Spleen (tissue), 7 donors: ENCODE measurements at regions not wholly inside any gene's neighbourhood (a gene's known extent, or its start where the extent isn't known, plus 50 kb on each side); places are given as distances from the start of the nearest gene placed in this dataset.
A peak's percentile ranks its signal among the peaks of the same experiment; 100 is the strongest.

ENCODE experiments used
- CTCF ChIP-seq, 11 experiments: fragments of 200-600 bp in 7 of 11; fragments of 450-650 bp in 4 of 11; sonication (generic) in 4 of 11; IDR thresholded peaks in 8 of 11; conservative IDR thresholded peaks in 3 of 11; 1 replicate in 7 of 11; 2 replicates in 4 of 11; pipeline versions ENCODE4 v1.4.0 to v1.8.0; 2016 to 2021; ENCODE audit warnings: antibody characterized with exemption in 11 of 11, inconsistent platforms in 4 of 11, mild to moderate bottlenecking in 1 of 11
- POLR2A ChIP-seq, 3 donors: fragments of 450-650 bp; IDR thresholded peaks; one replicate each; pipeline ENCODE4 v1.5.1; 2017; ENCODE audit warnings: antibody characterized with exemption in 3 of 3, mild to moderate bottlenecking in 1 of 3
- POLR2AphosphoS5 ChIP-seq, 3 donors: sonication (generic); formaldehyde crosslinking; IDR thresholded peaks; one replicate each; pipeline ENCODE4 v1.5.1; 2017; ENCODE audit warnings: antibody characterized with exemption in 3 of 3
- donor health status: DM: no; HTN: no; CAD: no; lungs with moderate emphysema.
- donor health status: DM: no; HTN: no; CAD: no.
- donor health status: DM: no; HTN: no; CAD: no.

GRCh38 chr15:95365511-95366107 lies 964.9 kb upstream of the NR2F2 start:
- no peak for TF ChIP-seq CTCF (IDR thresholded peaks at IDR 0.05 in 8 of 11, conservative IDR thresholded peaks at IDR 0.05 in 3 of 11)
- no peak for TF ChIP-seq POLR2A (IDR thresholded peaks at IDR 0.05)
- TF ChIP-seq POLR2AphosphoS5 (IDR thresholded peaks at IDR 0.05): peak in 1 of 3 donors; percentile 66
